ENCODE measurements at regions not wholly inside any gene's neighbourhood (a gene's known extent, or its start where the extent isn't known, plus 50 kb on each side); places are given as distances from the start of the nearest gene placed in this dataset.

DNA sequence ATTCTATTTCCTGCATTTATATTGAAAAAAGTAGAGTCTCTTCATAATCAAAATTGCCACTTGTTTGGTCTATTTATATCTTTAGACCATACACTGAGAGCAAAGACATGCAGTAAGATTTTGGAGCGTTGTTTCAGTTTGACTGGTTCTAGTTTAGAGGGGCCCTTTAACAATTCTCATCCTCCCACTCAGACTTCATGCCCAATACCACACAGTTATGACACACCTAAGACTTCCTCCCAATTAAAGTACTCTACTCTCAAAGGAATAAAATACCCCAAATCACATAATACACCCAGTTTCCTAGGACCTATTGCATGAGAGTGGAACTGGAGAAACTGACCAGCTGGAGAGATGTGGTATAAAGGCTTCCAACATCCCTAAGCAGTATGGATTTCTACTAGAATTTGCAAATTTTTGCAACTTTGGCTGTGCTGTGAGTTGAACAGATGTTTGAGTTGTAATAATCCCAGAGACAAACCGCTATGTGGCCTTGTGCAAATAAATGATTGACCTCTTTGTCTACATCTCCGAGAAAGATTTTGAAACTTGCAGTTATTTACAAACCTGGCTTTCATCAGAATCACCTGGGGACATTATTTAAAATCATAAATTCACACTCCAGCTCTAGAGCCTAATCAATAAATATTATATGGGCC is 170.0 kb upstream of the ROBO2 start:
- Mint-ChIP-seq H3K4me1 (no peaks in the 10 kb centered on the region), H3K36me3 (no peaks in the 10 kb centered on the region), H3K27me3 (no peaks in the 10 kb centered on the region), H3K4me3 (no peak overlapping the region), H3K27ac (no peak overlapping the region), H3K9me3 (no peaks in the 10 kb centered on the region)
- DNase-seq = no peak

- no peaks in the 10 kb centered on the region for H3K36me3 Mint-ChIP-seq
- H3K9me3 Mint-ChIP-seq = no peaks in the 10 kb centered on the region
- no peak for DNase-seq
Measured at GRCh38 chr3:76871655-76872054, 168.2 kb upstream of the ROBO2 start.

GRCh38 chr3:76872999-76873398 is 166.9 kb upstream of the ROBO2 start:
- Mint-ChIP-seq H3K27ac (no peak overlapping the region), H3K27me3 (no peaks in the 10 kb centered on the region), H3K4me1 (no peaks in the 10 kb centered on the region), H3K9me3 (peaks cover 2% of the 10 kb centered on the region), H3K36me3 (no peaks in the 10 kb centered on the region), H3K4me3 (no peak overlapping the region)
- no peak for DNase-seq

More at GRCh38 chr3:76871655-76872054, 168.2 kb upstream of the ROBO2 start:
- H3K27me3 Mint-ChIP-seq = no peaks in the 10 kb centered on the region
- no peaks in the 10 kb centered on the region for H3K4me1 Mint-ChIP-seq
- no peak overlapping the region for H3K27ac Mint-ChIP-seq
- H3K4me3 Mint-ChIP-seq = no peak overlapping the region

GRCh38 chr3:76873532-76874242 is 166.2 kb upstream of the ROBO2 start:
- H3K4me3 Mint-ChIP-seq = no peak overlapping the region

DNA sequence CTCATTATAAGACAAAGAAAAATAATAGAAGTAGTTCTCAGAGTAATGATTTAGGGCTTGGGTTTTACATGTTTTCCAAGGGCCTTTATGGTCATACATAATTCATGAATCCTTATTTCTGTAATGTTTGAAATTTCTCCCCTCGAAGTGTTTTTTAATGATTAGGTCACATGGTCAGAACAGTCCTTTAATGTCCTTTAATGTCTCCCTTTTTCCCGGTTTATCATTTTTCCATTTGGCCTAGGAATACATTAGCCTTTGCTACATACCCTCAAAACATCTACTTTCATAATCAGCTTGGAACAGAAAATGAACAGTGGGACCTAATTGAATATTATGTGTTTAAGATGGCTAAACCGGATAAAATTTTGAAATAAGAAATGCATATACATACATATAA is 159.9 kb upstream of the ROBO2 start:
- no peaks in the 10 kb centered on the region for H3K36me3 Mint-ChIP-seq
- H3K4me1 Mint-ChIP-seq = no peaks in the 10 kb centered on the region
- H3K9me3 Mint-ChIP-seq = peaks cover 3% of the 10 kb centered on the region
- DNase-seq = no peak
- no peak overlapping the region for H3K4me3 Mint-ChIP-seq
- no peaks in the 10 kb centered on the region for H3K27me3 Mint-ChIP-seq
- H3K27ac Mint-ChIP-seq = no peak overlapping the region

More at GRCh38 chr3:76873532-76874242, 166.2 kb upstream of the ROBO2 start:
- no peak overlapping the region for H3K27ac Mint-ChIP-seq
- no peak for DNase-seq
- H3K4me1 Mint-ChIP-seq = no peaks in the 10 kb centered on the region
- peaks cover 3% of the 10 kb centered on the region for H3K9me3 Mint-ChIP-seq
- H3K27me3 Mint-ChIP-seq = no peaks in the 10 kb centered on the region
- H3K36me3 Mint-ChIP-seq = no peaks in the 10 kb centered on the region

DNA sequence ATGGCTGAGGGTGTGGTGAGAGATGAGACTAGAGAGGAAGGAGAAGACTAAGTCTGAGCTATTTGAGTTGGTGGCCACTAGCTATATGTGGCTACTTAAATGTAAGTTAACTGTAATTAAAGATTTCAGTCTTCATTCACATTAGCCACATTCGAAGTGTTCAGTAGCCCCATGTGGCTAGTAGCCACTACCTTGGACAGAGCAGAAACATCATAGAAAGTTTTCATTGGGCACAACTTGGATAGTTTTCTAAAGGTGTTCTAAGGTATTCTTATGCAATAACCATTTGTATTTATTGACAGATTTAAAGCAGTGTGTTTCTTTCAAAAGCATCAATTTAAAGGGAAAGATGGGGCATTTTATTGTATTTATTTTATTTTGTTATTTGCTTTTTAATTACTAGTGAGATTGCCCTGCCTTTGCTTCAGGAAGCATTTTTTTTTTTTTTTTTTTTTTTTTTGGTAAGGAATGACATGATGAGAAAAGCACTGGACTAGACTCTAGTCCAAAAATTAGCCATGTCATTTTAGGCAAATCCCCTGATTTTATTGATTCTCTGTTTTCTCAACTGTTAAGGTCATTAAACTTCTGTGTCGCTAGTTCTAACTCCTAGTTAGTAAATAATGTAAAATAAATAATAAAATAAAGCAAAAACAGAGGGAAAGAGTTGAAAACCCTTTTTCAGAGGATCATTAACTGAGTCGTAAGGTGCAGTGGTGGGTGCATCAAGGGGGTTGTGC is 153.0 kb upstream of the ROBO2 start:
- DNase-seq = no peak
- H3K4me1 Mint-ChIP-seq = no peaks in the 10 kb centered on the region
- no peaks in the 10 kb centered on the region for H3K36me3 Mint-ChIP-seq
- no peak overlapping the region for H3K4me3 Mint-ChIP-seq
- no peak overlapping the region for H3K27ac Mint-ChIP-seq
- no peaks in the 10 kb centered on the region for H3K9me3 Mint-ChIP-seq
- H3K27me3 Mint-ChIP-seq = no peaks in the 10 kb centered on the region

- Mint-ChIP-seq H3K4me1 (no peaks in the 10 kb centered on the region), H3K27me3 (no peaks in the 10 kb centered on the region), H3K27ac (no peak overlapping the region), H3K9me3 (no peaks in the 10 kb centered on the region), H3K4me3 (no peak overlapping the region), H3K36me3 (no peaks in the 10 kb centered on the region)
- DNase-seq = no peak
Measured at GRCh38 chr3:76888856-76889255, 151.0 kb upstream of the ROBO2 start.

DNA sequence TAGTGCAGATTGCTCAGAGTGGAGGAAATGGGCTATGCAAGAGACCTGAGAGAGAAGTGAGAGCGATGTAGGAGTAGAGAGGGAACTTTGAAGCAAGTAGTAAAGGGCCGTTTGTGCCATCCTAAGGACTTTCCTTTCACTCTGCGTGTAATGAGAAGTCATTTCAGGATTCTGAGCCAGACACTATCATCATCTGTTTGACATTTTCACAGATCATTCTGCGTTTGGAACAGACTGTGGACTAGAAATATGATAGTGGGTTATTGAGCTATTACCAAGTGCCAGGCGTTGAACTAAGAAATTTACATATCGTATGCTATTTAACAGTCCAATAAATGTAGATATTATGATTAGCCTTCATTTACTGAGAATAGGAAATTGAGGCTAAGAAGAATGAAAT is 150.0 kb upstream of the ROBO2 start:
- H3K4me3 Mint-ChIP-seq = no peak overlapping the region

DNA sequence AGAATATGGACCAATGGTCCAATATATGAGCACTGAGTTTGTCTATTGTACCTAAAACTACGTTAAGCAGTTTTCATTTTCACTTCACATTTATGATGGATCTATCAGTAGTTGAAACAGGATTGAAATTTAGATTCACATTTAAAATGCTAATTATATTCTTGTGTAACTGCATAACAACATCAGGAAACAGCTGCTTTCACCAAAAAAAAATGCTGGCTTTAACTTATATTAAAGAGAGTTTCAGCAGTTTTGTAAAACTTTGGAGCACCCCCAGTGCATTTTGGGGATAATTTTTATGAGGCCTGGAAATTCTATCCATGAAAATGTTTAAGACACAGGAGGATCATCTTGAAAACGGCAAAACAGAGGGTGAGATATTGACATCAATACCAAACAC is 142.8 kb upstream of the ROBO2 start:
- DNase-seq = no peak
- Mint-ChIP-seq H3K4me3 (no peak overlapping the region), H3K27ac (no peak overlapping the region), H3K36me3 (no peaks in the 10 kb centered on the region), H3K27me3 (no peaks in the 10 kb centered on the region), H3K9me3 (no peaks in the 10 kb centered on the region), H3K4me1 (no peaks in the 10 kb centered on the region)

More for the DNA sequence above, 150.0 kb upstream of the ROBO2 start:
- Mint-ChIP-seq H3K27me3 (no peaks in the 10 kb centered on the region), H3K27ac (no peak overlapping the region), H3K4me1 (no peaks in the 10 kb centered on the region), H3K9me3 (no peaks in the 10 kb centered on the region), H3K36me3 (no peaks in the 10 kb centered on the region)
- DNase-seq = no peak

- H3K4me3 Mint-ChIP-seq = no peak overlapping the region
- H3K27ac Mint-ChIP-seq = no peak overlapping the region
- DNase-seq = no peak
- H3K4me1 Mint-ChIP-seq = no peaks in the 10 kb centered on the region
- H3K27me3 Mint-ChIP-seq = no peaks in the 10 kb centered on the region
- H3K36me3 Mint-ChIP-seq = no peaks in the 10 kb centered on the region
- H3K9me3 Mint-ChIP-seq = peaks cover 4% of the 10 kb centered on the region
Measured at GRCh38 chr3:76900596-76900995, 139.3 kb upstream of the ROBO2 start.

DNA sequence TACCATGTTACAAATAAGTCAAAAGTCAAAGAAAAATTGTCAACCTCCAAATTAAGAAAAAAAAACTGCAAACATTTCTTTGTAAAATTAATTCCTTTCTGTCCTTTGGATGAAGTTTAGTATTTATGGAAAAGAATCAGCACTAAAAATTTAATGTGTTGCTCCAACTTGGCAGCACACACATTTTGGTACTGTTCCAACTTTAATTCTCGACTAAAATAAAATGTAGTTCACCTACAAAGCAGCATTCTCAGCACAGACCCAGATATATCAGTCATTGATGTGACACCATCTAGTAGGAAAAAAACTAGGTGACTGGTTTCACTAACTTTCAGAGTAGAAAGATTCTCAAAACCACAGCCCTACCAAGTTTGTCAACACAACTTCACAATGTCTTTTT is 131.7 kb upstream of the ROBO2 start:
- H3K36me3 Mint-ChIP-seq = no peaks in the 10 kb centered on the region
- peaks cover 8% of the 10 kb centered on the region for H3K9me3 Mint-ChIP-seq
- no peaks in the 10 kb centered on the region for H3K27me3 Mint-ChIP-seq

GRCh38 chr3:76912841-76913383 is 127.0 kb upstream of the ROBO2 start:
- Mint-ChIP-seq H3K27ac (no peak overlapping the region), H3K9me3 (peaks cover 3% of the 10 kb centered on the region), H3K4me1 (no peaks in the 10 kb centered on the region), H3K36me3 (no peaks in the 10 kb centered on the region), H3K27me3 (no peaks in the 10 kb centered on the region), H3K4me3 (no peak overlapping the region)
- DNase-seq = no peak

More for the DNA sequence above, 131.7 kb upstream of the ROBO2 start:
- no peaks in the 10 kb centered on the region for H3K4me1 Mint-ChIP-seq
- DNase-seq = no peak
- H3K27ac Mint-ChIP-seq = no peak overlapping the region
- H3K4me3 Mint-ChIP-seq = no peak overlapping the region

GRCh38 chr3:76917436-76917835 is 122.5 kb upstream of the ROBO2 start:
- Mint-ChIP-seq H3K36me3 (no peaks in the 10 kb centered on the region), H3K9me3 (no peaks in the 10 kb centered on the region), H3K4me1 (no peaks in the 10 kb centered on the region), H3K27me3 (no peaks in the 10 kb centered on the region), H3K4me3 (no peak overlapping the region), H3K27ac (no peak overlapping the region)
- DNase-seq = no peak

DNA sequence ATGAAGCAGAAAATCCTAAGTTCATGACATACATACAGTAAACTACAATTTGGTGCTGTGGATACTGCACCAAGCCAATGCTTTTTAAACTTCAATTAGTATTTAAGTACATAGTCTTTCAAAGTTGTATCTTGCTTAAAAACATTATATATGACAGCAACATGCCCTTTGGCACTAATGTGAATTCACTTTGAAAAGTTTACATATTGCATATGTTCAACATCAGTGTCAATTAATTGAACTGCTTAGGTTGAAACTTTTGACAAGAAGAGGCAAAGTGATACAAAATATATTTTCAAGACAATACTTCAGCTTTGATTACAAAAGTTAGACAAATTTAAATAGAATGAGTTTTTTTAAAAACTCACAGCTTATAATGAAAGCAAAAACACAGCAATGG is 119.4 kb upstream of the ROBO2 start:
- H3K4me3 Mint-ChIP-seq = no peak overlapping the region
- H3K27ac Mint-ChIP-seq = no peak overlapping the region
- DNase-seq = no peak
- no peaks in the 10 kb centered on the region for H3K36me3 Mint-ChIP-seq
- H3K9me3 Mint-ChIP-seq = no peaks in the 10 kb centered on the region
- H3K4me1 Mint-ChIP-seq = no peaks in the 10 kb centered on the region
- H3K27me3 Mint-ChIP-seq = no peaks in the 10 kb centered on the region

DNA sequence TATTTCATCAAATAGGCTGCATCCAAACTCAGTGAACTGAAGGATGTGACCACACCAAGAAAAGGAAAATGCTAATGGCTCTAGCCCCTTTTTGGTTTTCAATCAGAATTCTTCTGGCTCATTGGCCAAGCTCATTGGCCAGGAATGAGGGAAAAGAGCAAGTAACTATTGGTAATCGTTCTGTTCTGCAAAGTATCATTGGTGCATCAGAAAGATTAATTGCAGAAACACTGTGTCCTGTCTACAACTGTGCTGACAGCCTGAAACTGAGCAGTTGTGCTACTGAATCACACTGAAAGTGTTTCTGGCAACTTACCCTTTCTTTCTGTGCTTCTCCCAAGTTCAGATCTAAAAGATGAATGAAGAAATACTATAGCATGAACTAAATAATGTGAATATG is 116.4 kb upstream of the ROBO2 start:
- Mint-ChIP-seq H3K27me3 (no peaks in the 10 kb centered on the region), H3K9me3 (peaks cover 3% of the 10 kb centered on the region), H3K4me3 (no peak overlapping the region), H3K4me1 (no peaks in the 10 kb centered on the region), H3K27ac (no peak overlapping the region), H3K36me3 (no peaks in the 10 kb centered on the region)
- DNase-seq = no peak
